ENCODE measurements at regions not wholly inside any gene's neighbourhood (a gene's known extent, or its start where the extent isn't known, plus 50 kb on each side); places are given as distances from the start of the nearest gene placed in this dataset.

DNA sequence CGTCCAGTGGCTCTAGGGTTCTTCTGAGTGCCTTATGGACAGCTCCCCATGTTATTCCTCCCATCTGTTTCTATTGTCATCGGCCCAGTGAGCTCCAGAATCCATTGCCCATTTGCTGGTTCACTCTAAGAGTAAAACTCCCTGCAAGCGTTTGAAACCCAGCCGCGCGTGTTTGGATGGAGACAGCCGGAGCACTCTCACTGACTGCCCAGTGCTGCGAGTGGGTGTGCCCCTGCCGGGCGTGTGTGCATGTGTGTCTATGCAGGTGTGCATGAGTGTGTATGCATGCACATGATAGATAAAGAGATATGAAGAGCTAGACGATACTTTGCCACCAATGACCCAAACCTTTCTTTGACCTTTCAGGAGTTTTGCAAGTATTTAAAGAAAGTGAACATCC lies 347.2 kb upstream of the MKI67 start:
- no peaks in the 10 kb centered on the region for H3K27me3 ChIP-seq (ENCODE audit: insufficient read depth, poor library complexity, severe bottlenecking)
- TF ChIP-seq, protein P1, sequence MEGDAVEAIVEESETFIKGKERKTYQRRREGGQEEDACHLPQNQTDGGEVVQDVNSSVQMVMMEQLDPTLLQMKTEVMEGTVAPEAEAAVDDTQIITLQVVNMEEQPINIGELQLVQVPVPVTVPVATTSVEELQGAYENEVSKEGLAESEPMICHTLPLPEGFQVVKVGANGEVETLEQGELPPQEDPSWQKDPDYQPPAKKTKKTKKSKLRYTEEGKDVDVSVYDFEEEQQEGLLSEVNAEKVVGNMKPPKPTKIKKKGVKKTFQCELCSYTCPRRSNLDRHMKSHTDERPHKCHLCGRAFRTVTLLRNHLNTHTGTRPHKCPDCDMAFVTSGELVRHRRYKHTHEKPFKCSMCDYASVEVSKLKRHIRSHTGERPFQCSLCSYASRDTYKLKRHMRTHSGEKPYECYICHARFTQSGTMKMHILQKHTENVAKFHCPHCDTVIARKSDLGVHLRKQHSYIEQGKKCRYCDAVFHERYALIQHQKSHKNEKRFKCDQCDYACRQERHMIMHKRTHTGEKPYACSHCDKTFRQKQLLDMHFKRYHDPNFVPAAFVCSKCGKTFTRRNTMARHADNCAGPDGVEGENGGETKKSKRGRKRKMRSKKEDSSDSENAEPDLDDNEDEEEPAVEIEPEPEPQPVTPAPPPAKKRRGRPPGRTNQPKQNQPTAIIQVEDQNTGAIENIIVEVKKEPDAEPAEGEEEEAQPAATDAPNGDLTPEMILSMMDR (IDR thresholded peaks at IDR 0.05; ENCODE audit: poor library complexity, severe bottlenecking): no peak
- DNase-seq (ENCODE audit: low spot score) (no peak), ATAC-seq (ENCODE audit: low read depth) (no peak)
- no peaks in the 10 kb centered on the region for H3K4me1 ChIP-seq (ENCODE audit: insufficient read depth, poor library complexity, severe bottlenecking)
- no peak overlapping the region for H3K27ac ChIP-seq (ENCODE audit: poor library complexity, severe bottlenecking)
- H3K36me3 ChIP-seq (ENCODE audit: low read depth): no peaks in the 10 kb centered on the region
- H3K9me3 ChIP-seq (ENCODE audit: severe bottlenecking): no peaks in the 10 kb centered on the region
- no peak overlapping the region for H3K4me3 ChIP-seq (ENCODE audit: severe bottlenecking)

DNA sequence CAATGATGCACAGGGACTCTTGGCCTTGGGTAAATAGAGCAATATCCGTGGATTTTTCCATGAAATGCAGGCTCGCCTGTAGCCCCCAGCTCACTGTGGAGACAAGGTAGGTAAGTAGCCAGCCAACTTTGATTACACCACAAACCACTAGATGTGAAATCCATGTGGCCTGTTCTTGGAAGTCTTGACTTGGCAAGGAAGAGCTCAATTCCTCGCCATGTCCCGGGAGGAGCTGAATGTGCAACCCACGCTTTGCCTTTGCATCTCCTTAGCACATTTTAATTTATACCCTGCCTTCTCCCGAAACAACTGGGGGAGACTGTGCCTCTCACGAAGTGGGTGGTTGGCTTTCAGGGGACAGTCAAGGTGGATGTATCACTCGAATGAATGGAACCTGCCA lies 347.7 kb upstream of the MKI67 start:
- Histone ChIP-seq H3K9me3 (ENCODE audit: severe bottlenecking) (no peaks in the 10 kb centered on the region), H3K27ac (ENCODE audit: poor library complexity, severe bottlenecking) (no peak overlapping the region), H3K4me3 (ENCODE audit: severe bottlenecking) (no peak overlapping the region), H3K27me3 (ENCODE audit: insufficient read depth, poor library complexity, severe bottlenecking) (no peaks in the 10 kb centered on the region), H3K36me3 (ENCODE audit: low read depth) (no peaks in the 10 kb centered on the region), H3K4me1 (ENCODE audit: insufficient read depth, poor library complexity, severe bottlenecking) (no peaks in the 10 kb centered on the region)
- TF ChIP-seq, protein P1 (IDR thresholded peaks at IDR 0.05; ENCODE audit: poor library complexity, severe bottlenecking): no peak
- DNase-seq (ENCODE audit: low spot score): no peak
- no peak for ATAC-seq (ENCODE audit: low read depth)

DNA sequence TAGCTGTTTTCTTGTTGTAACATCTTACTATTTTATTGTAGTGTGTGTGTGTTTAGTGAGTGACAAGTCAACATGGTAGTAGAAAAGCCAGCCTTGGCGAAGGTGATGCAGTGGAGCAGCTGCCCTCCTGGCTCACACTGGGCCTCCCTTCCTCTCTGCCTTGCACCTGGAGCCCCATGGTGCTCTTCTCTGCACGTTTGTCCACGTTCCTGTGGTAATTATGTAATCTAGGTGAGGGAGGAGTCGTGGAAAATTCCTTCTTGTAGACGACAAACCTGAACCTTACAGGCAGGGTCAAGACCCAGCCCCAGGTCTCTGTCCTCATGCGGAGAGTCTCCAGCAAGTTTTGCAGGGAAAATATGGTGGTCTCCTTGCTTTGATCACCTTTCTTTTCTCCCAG lies 348.3 kb upstream of the MKI67 start:
- no peak for ATAC-seq (ENCODE audit: low read depth)
- Histone ChIP-seq H3K36me3 (ENCODE audit: low read depth) (no peaks in the 10 kb centered on the region), H3K4me1 (ENCODE audit: insufficient read depth, poor library complexity, severe bottlenecking) (no peaks in the 10 kb centered on the region), H3K27ac (ENCODE audit: poor library complexity, severe bottlenecking) (no peak overlapping the region), H3K9me3 (ENCODE audit: severe bottlenecking) (no peaks in the 10 kb centered on the region), H3K27me3 (ENCODE audit: insufficient read depth, poor library complexity, severe bottlenecking) (no peaks in the 10 kb centered on the region), H3K4me3 (ENCODE audit: severe bottlenecking) (no peak overlapping the region)
- DNase-seq (ENCODE audit: low spot score): no peak
- TF ChIP-seq, protein P1 (IDR thresholded peaks at IDR 0.05; ENCODE audit: poor library complexity, severe bottlenecking): no peak

DNA sequence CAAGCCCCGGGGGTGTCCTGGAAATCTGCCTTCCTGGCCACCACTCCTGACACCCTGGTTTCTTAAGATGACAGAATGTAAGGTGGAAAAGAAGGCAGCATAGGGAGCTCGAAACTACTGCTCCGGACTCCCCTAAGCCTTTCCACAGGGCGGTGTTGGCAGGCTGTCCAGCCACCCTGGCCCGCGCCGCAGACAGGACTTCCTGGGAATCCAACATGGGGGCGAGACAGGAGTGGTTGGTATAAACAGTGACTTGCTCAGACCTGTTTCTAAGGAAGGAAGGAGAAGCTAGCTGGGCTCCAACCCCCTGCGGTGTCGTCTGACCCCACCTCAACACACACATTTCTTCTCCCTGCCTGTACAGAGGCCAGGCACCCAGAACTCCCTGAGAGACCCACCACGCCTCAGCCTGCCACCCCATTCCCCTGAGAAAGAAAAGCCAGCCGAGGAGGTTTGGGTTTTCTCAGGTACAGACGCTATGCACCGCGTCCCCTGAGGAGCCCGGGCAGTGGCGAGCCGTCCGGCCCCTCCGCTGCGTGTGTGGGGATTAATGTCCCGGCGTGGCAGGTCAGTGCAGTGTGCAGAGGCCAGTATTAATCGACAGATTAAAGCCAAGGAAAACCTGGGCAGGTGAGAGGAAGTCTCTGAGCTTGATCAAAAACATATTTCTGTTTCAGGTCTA lies 349.6 kb upstream of the MKI67 start:
- H3K9me3 ChIP-seq (ENCODE audit: severe bottlenecking): no peaks in the 10 kb centered on the region
- H3K27me3 ChIP-seq (ENCODE audit: insufficient read depth, poor library complexity, severe bottlenecking): no peaks in the 10 kb centered on the region
- TF ChIP-seq, protein P1 (IDR thresholded peaks at IDR 0.05; ENCODE audit: poor library complexity, severe bottlenecking): no peak
- H3K27ac ChIP-seq (ENCODE audit: poor library complexity, severe bottlenecking): no peak overlapping the region
- H3K4me1 ChIP-seq (ENCODE audit: insufficient read depth, poor library complexity, severe bottlenecking): no peaks in the 10 kb centered on the region
- no peak overlapping the region for H3K4me3 ChIP-seq (ENCODE audit: severe bottlenecking)
- no peaks in the 10 kb centered on the region for H3K36me3 ChIP-seq (ENCODE audit: low read depth)
- ATAC-seq (ENCODE audit: low read depth): no peak; the same call in 2 of the 3 replicates
- no peak for DNase-seq (ENCODE audit: low spot score)

DNA sequence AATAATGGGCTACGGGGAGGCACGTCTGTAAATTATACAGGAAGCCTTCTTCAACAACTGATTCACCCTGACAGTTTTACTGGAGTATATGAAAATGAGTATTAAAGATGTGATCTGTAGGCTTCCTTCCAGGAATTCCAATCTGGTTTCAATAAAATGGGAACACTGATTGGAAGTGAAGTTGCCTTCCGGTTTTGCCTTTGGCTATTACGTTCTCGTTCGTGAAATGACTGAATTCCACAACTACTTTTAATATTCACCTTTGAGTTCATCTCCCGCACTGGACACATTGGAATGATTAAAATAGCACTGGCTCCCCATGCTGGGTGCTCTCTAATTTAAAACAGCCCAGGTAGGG lies 350.1 kb upstream of the MKI67 start:
- Histone ChIP-seq H3K4me1 (ENCODE audit: insufficient read depth, poor library complexity, severe bottlenecking) (no peaks in the 10 kb centered on the region), H3K9me3 (ENCODE audit: severe bottlenecking) (no peaks in the 10 kb centered on the region), H3K27ac (ENCODE audit: poor library complexity, severe bottlenecking) (no peak overlapping the region), H3K27me3 (ENCODE audit: insufficient read depth, poor library complexity, severe bottlenecking) (no peaks in the 10 kb centered on the region), H3K4me3 (ENCODE audit: severe bottlenecking) (no peak overlapping the region), H3K36me3 (ENCODE audit: low read depth) (no peaks in the 10 kb centered on the region)
- TF ChIP-seq, protein P1 (IDR thresholded peaks at IDR 0.05; ENCODE audit: poor library complexity, severe bottlenecking): no peak
- ATAC-seq (ENCODE audit: low read depth) (no peak), DNase-seq (ENCODE audit: low spot score) (no peak)

Measured in RWPE2 (cell line).